ENCODE measurements at regions not wholly inside any gene's neighbourhood (a gene's known extent, or its start where the extent isn't known, plus 50 kb on each side); places are given as distances from the start of the nearest gene placed in this dataset.

DNA sequence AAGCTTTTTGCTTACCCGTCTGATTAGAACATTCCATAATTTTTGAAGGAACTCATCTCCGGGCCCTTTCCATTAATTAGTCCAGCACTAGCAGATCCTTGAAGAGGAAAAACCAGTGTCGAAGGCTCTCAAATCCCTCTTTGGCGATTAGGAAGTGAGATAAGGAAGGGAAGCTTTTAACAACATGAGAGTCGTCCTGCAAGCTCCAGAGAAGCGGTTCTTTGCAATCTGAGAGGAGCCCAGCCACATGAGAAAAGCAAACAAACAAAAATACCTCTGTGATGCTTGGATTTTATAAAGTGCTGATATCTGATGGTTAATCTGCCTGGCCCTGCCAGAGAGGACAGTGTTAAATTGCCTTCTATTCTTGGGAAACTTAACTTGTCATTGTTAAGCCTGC, 339.8 kb upstream of the SALL1 start:
- Histone ChIP-seq H3K9me3 (no peaks in the 10 kb centered on the region), H3K4me1 (no peaks in the 10 kb centered on the region), H3K4me3 (no peak overlapping the region), H3K27ac (replicated peaks in 1 of 4) (no peak overlapping the region), H3K36me3 (no peaks in the 10 kb centered on the region), H3K27me3 (no peaks in the 10 kb centered on the region)
- intact Hi-C loops (cut with DNase I) = no loop called here
- no peak for DNase-seq (ENCODE audit: extremely low spot score)
- WGBS = 26% methylated on average over 6 of the region's 6 CpGs
- no peak for TF ChIP-seq POLR2AphosphoS5 (IDR thresholded peaks at IDR 0.05)
- no peak for TF ChIP-seq EP300 (IDR thresholded peaks at IDR 0.05)
- no peak for TF ChIP-seq POLR2A (IDR thresholded peaks at IDR 0.05; ENCODE audit: low read depth)
- TF ChIP-seq, protein P1, sequence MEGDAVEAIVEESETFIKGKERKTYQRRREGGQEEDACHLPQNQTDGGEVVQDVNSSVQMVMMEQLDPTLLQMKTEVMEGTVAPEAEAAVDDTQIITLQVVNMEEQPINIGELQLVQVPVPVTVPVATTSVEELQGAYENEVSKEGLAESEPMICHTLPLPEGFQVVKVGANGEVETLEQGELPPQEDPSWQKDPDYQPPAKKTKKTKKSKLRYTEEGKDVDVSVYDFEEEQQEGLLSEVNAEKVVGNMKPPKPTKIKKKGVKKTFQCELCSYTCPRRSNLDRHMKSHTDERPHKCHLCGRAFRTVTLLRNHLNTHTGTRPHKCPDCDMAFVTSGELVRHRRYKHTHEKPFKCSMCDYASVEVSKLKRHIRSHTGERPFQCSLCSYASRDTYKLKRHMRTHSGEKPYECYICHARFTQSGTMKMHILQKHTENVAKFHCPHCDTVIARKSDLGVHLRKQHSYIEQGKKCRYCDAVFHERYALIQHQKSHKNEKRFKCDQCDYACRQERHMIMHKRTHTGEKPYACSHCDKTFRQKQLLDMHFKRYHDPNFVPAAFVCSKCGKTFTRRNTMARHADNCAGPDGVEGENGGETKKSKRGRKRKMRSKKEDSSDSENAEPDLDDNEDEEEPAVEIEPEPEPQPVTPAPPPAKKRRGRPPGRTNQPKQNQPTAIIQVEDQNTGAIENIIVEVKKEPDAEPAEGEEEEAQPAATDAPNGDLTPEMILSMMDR (IDR thresholded peaks at IDR 0.05) = no peak

DNA sequence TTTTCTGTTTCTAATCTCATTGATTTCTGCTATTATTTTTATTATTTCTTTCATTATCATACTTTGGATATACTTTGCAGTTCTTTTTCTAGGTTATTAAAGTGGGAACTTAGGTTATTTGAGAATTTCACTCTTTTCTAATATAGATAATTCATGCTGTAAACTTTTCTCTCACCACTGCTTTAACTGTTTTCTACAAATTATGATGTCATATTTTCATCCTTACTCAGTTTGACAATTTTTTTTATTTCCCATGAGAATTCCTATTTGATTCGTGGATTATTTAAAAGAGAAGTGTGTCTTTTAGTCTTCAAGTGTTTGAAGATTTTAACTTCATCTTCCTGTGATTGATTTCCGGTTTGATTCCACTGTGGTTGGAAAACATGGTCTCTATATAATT, 336.8 kb upstream of the SALL1 start:
- H3K36me3 ChIP-seq = no peaks in the 10 kb centered on the region
- DNase-seq (ENCODE audit: extremely low spot score) = no peak
- TF ChIP-seq EP300 (IDR thresholded peaks at IDR 0.05) (no peak), POLR2A (IDR thresholded peaks at IDR 0.05; ENCODE audit: low read depth) (no peak), POLR2AphosphoS5 (IDR thresholded peaks at IDR 0.05) (no peak)
- TF ChIP-seq, protein P1 (IDR thresholded peaks at IDR 0.05) = no peak
- WGBS = 85% methylated on average over 2 of the region's 2 CpGs
- intact Hi-C loops (cut with DNase I) = no loop called here
- H3K27me3 ChIP-seq = no peaks in the 10 kb centered on the region
- H3K4me3 ChIP-seq = no peak overlapping the region
- no peaks in the 10 kb centered on the region for H3K4me1 ChIP-seq
- no peak overlapping the region for H3K27ac ChIP-seq (replicated peaks in 1 of 4)
- H3K9me3 ChIP-seq = peaks cover 0 to 4% (median 0%) of the 10 kb centered on the region in 4 donors

DNA sequence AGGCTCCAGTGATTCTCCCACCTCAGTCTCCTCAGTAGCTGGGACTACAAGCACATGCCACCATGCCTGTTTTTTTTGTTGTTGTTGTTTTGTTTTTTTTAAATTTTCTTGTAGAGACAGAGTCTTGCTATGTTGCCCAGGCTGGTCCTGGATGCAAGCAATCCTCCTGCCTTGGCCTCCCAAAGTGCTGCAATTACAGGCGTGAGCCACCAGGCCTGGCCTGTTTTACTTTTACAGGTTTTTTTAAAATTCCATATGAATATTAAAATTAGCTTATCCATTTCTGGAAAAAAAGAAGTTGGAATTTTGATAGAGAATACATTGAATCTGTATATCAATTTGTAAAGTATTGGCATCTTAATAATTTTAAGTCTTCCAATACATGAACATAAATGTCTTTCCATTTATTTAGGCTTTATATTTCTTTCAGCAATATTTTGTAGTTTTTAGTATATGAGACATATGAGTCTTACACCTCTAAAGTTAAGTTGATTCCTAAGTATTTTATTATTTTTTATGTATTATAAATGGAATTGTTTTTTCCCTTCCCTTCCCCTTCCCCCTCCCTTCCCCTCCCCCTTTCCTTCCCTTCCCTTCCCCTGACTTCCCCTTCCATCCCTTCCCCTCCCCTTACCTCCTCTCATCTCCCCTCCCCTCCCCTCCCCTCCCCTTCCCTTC, 323.5 kb upstream of the SALL1 start:
- peak; percentile 26 for DNase-seq (ENCODE audit: extremely low spot score)
- WGBS = 86% methylated on average over 1 of the region's 1 CpG

DNA sequence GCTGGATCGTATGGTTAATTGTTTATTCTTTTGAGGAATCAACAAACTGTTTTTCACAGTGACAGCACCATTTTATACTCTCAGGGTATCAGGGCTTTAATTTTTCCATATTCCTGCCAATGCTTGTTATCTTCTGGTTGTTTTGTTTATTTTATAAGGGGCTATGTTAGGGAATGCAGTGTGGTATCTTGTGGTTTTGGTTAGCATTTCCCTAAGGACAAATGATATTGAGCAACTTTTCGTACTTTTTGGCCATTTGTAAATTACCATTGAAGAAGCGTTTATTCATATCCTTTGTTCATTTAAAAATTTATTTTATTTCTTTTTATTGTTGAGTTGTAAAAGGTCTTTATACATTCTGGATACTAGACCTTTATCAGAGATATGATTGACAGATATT, 322.0 kb upstream of the SALL1 start:
- intact Hi-C loops (cut with DNase I) = no loop called here
- no peak for DNase-seq (ENCODE audit: extremely low spot score)
- no peak overlapping the region for H3K4me3 ChIP-seq
- whole genome bisulfite sequencing = 83% methylated on average over 3 of the region's 3 CpGs
- no peaks in the 10 kb centered on the region for H3K4me1 ChIP-seq
- no peaks in the 10 kb centered on the region for H3K27me3 ChIP-seq
- H3K27ac ChIP-seq (replicated peaks in 1 of 4) = no peak overlapping the region
- no peaks in the 10 kb centered on the region for H3K36me3 ChIP-seq
- TF ChIP-seq, protein P1 (IDR thresholded peaks at IDR 0.05) = no peak
- TF ChIP-seq POLR2A (IDR thresholded peaks at IDR 0.05; ENCODE audit: low read depth) = no peak
- TF ChIP-seq POLR2AphosphoS5 (IDR thresholded peaks at IDR 0.05) = no peak
- TF ChIP-seq EP300 (IDR thresholded peaks at IDR 0.05) = no peak
- H3K9me3 ChIP-seq = no peaks in the 10 kb centered on the region

More for the DNA sequence above, 323.5 kb upstream of the SALL1 start:
- no peak for TF ChIP-seq EP300 (IDR thresholded peaks at IDR 0.05)
- Histone ChIP-seq H3K9me3 (no peaks in the 10 kb centered on the region), H3K4me3 (no peak overlapping the region), H3K27ac (replicated peaks in 1 of 4) (no peak overlapping the region), H3K4me1 (no peaks in the 10 kb centered on the region), H3K27me3 (no peaks in the 10 kb centered on the region), H3K36me3 (no peaks in the 10 kb centered on the region)
- intact Hi-C loops (cut with DNase I) = no loop called here

DNA sequence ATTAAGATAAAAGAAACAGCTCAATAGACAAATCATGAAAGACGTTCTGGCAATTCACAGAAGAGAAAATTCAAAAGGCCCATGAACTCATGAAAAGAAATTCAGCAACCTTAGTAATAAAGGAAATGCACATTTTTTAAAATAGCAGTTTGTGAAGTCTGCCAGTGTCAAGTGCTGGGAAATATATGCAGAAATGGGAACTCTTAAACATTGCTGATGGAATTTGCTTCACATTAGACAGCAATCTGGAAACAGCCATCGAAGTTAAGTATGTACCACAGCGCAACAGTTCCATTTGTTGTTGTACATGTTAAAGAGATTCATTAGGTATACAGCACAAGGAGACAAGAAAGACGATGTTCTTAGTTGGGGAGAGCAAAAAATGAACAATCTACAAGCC, 319.4 kb upstream of the SALL1 start:
- TF ChIP-seq EP300 (IDR thresholded peaks at IDR 0.05) = no peak
- TF ChIP-seq, protein P1 (IDR thresholded peaks at IDR 0.05) = no peak
- no peak for TF ChIP-seq POLR2A (IDR thresholded peaks at IDR 0.05; ENCODE audit: low read depth)
- no peak for TF ChIP-seq POLR2AphosphoS5 (IDR thresholded peaks at IDR 0.05)
- 44% methylated on average over 4 of the region's 4 CpGs for WGBS
- H3K4me3 ChIP-seq = no peak overlapping the region
- intact Hi-C loops (cut with DNase I) = no loop called here
- H3K27ac ChIP-seq (replicated peaks in 1 of 4) = no peak overlapping the region
- no peaks in the 10 kb centered on the region for H3K36me3 ChIP-seq
- H3K9me3 ChIP-seq = no peaks in the 10 kb centered on the region
- H3K4me1 ChIP-seq = no peaks in the 10 kb centered on the region
- DNase-seq (ENCODE audit: extremely low spot score) = peak; percentile 17
- no peaks in the 10 kb centered on the region for H3K27me3 ChIP-seq
